ENCODE measurements at regions not wholly inside any gene's neighbourhood (a gene's known extent, or its start where the extent isn't known, plus 50 kb on each side); places are given as distances from the start of the nearest gene placed in this dataset.

DNA sequence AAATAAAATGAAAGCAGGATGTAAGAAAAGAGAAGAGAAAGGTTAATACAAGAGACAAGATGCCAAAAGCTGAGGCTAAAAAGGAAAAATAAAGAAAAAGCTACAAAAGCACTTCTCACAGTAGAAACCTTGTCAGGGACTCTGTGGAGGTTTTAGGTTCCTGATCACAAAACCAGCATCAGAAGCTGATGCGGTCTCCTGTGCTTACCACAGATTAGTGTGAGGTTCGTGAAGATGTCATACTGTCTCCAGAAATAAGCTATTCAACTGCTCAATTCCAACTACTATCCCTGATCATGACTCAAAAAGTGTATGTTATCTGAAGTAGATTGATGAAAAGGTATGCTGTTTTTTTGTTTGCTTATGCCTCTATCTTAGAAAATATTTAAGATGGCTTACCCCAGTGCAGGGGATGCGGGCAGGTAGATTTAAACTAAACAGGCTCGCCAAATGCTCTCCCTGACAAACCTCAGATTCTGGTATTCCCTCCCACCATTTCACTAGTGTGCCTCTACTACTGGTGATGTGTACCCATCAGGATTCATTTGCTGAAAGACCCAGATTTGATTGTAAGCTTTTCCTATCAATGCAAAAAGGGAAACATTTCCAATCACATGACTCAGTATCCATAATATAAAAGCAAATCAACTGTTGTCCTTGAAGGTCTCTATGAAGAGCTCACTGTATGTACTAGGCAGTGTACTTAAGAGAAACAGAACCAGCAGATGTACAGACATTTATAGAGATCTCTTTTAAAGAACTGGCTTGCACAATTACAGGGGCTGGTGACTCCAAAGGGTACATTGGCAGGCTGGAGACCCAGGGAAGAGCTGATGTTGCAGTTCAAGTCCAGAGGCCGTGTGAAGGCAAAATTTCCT lies 169.5 kb upstream of the FOXN3 start:
- no peak for TF ChIP-seq POLR2AphosphoS5 (IDR thresholded peaks at IDR 0.05; ENCODE audit: low read depth, low read length)
- no peak for TF ChIP-seq REST (IDR thresholded peaks at IDR 0.05; ENCODE audit: insufficient read depth in 1 of 2, low read depth in 2 of 2, low read length in 2 of 2)
- no peak for TF ChIP-seq TAF1 (IDR thresholded peaks at IDR 0.05; ENCODE audit: borderline replicate concordance, insufficient read depth, low read length)
- no peak for TF ChIP-seq SIN3A (IDR thresholded peaks at IDR 0.05; ENCODE audit: borderline replicate concordance, insufficient read depth, low read length)
